ENCODE measurements at regions not wholly inside any gene's neighbourhood (a gene's known extent, or its start where the extent isn't known, plus 50 kb on each side); places are given as distances from the start of the nearest gene placed in this dataset.

DNA sequence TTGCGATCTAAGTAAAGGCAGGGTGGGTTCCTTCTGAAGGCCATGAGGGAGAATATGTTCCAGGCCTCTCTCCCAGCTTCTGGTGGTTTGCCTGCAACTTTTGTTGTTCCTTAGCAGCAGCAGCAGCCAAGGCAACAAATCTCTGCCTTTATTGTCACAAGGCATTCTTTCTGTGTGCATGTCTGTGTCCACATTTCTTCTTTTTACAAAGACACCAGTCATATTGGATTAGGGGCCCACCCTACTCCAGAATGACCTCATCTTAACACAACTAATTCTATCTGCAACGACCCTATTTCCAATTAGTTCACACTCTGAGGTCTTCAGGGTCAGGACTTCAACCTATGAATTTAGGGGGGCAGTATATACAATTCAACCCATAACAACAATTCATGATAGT, 587.5 kb downstream of the XIRP2 start:
- no peak for TF ChIP-seq POLR2A (IDR thresholded peaks at IDR 0.05)
- TF ChIP-seq, protein P1, sequence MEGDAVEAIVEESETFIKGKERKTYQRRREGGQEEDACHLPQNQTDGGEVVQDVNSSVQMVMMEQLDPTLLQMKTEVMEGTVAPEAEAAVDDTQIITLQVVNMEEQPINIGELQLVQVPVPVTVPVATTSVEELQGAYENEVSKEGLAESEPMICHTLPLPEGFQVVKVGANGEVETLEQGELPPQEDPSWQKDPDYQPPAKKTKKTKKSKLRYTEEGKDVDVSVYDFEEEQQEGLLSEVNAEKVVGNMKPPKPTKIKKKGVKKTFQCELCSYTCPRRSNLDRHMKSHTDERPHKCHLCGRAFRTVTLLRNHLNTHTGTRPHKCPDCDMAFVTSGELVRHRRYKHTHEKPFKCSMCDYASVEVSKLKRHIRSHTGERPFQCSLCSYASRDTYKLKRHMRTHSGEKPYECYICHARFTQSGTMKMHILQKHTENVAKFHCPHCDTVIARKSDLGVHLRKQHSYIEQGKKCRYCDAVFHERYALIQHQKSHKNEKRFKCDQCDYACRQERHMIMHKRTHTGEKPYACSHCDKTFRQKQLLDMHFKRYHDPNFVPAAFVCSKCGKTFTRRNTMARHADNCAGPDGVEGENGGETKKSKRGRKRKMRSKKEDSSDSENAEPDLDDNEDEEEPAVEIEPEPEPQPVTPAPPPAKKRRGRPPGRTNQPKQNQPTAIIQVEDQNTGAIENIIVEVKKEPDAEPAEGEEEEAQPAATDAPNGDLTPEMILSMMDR (IDR thresholded peaks at IDR 0.05) = no peak
